ENCODE measurements at regions not wholly inside any gene's neighbourhood (a gene's known extent, or its start where the extent isn't known, plus 50 kb on each side); places are given as distances from the start of the nearest gene placed in this dataset.

- H3K36me3 Mint-ChIP-seq: no peaks in the 10 kb centered on the region
- H3K4me3 Mint-ChIP-seq: no peak overlapping the region
- TF ChIP-seq CTCF (conservative IDR thresholded peaks at IDR 0.05): no peak
- H3K4me1 Mint-ChIP-seq (ENCODE audit: unreplicated experiment): peaks cover under 1% of the 10 kb centered on the region
- peaks cover 2% of the 10 kb centered on the region for H3K9me3 Mint-ChIP-seq
- H3K27me3 Mint-ChIP-seq: peaks cover 5% of the 10 kb centered on the region
- no peak for DNase-seq (ENCODE audit: extremely low spot score, unreplicated experiment)
- H3K27ac Mint-ChIP-seq: no peak overlapping the region
Observed at GRCh38 chr6:169923468-169924464, 172.3 kb downstream of the ERMARD start.

GRCh38 chr6:169921853-169922824 lies 170.7 kb downstream of the ERMARD start:
- Mint-ChIP-seq H3K9me3 (no peaks in the 10 kb centered on the region), H3K4me1 (ENCODE audit: unreplicated experiment) (peaks cover 16% of the 10 kb centered on the region), H3K4me3 (no peak overlapping the region), H3K27me3 (peaks cover 5% of the 10 kb centered on the region), H3K27ac (no peak overlapping the region), H3K36me3 (no peaks in the 10 kb centered on the region)
- DNase-seq (ENCODE audit: extremely low spot score, unreplicated experiment): no peak
- TF ChIP-seq CTCF (conservative IDR thresholded peaks at IDR 0.05): no peak

GRCh38 chr6:169921217-169921616 lies 169.8 kb downstream of the ERMARD start:
- Mint-ChIP-seq H3K27me3 (peaks cover 5% of the 10 kb centered on the region), H3K4me3 (no peak overlapping the region), H3K27ac (no peak overlapping the region), H3K9me3 (no peaks in the 10 kb centered on the region), H3K4me1 (ENCODE audit: unreplicated experiment) (peaks cover 19% of the 10 kb centered on the region), H3K36me3 (no peaks in the 10 kb centered on the region)
- no peak for TF ChIP-seq CTCF (conservative IDR thresholded peaks at IDR 0.05)
- no peak for DNase-seq (ENCODE audit: extremely low spot score, unreplicated experiment)

- no peak for TF ChIP-seq CTCF (conservative IDR thresholded peaks at IDR 0.05)
- H3K27ac Mint-ChIP-seq: no peak overlapping the region
- no peak for DNase-seq (ENCODE audit: extremely low spot score, unreplicated experiment)
- H3K27me3 Mint-ChIP-seq: no peaks in the 10 kb centered on the region
- H3K4me3 Mint-ChIP-seq: no peak overlapping the region
- no peaks in the 10 kb centered on the region for H3K9me3 Mint-ChIP-seq
- H3K4me1 Mint-ChIP-seq (ENCODE audit: unreplicated experiment): peaks cover 21% of the 10 kb centered on the region
- no peaks in the 10 kb centered on the region for H3K36me3 Mint-ChIP-seq
Observed at GRCh38 chr6:169920359-169921020, 169.1 kb downstream of the ERMARD start.

GRCh38 chr6:169918954-169919549 lies 167.6 kb downstream of the ERMARD start:
- H3K9me3 Mint-ChIP-seq: no peaks in the 10 kb centered on the region
- peaks cover 21% of the 10 kb centered on the region for H3K4me1 Mint-ChIP-seq (ENCODE audit: unreplicated experiment)
- H3K4me3 Mint-ChIP-seq: no peak overlapping the region
- DNase-seq (ENCODE audit: extremely low spot score, unreplicated experiment): no peak
- no peak overlapping the region for H3K27ac Mint-ChIP-seq
- no peak for TF ChIP-seq CTCF (conservative IDR thresholded peaks at IDR 0.05)
- H3K27me3 Mint-ChIP-seq: no peaks in the 10 kb centered on the region
- H3K36me3 Mint-ChIP-seq: no peaks in the 10 kb centered on the region

All from type B pancreatic cell (in vitro differentiated cells).